ENCODE measurements at regions not wholly inside any gene's neighbourhood (a gene's known extent, or its start where the extent isn't known, plus 50 kb on each side); places are given as distances from the start of the nearest gene placed in this dataset.

DNA sequence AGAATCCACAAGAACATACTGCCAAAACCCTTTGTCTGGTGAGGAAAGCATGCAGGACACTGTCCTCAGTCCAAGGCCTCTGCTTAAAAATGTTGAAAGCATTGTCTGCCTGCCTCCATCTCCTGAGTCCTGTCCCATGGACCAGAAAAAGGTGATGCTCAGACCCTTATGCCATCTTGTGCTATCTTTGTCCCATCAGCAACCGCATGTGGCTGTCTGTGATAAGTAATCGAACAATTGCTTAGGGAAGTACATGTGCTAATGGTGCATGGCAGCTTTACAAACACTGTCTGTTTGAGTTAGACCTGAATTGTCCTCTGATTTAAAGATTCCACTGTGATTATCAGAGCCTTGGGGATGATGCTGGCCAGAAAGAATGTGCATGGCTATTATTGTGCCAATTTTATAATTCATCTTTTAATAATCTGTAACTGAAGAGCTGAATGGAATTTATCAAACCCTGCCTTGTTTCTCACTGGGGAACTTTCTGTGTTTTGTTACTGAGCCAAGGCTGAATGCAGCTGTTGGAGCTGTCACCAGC lies 177.5 kb downstream of the DACT1 start:
- intact Hi-C loops (cut with micrococcal nuclease), result loop anchor here (10.0 kb wide), 1 partner anchor 170 kb away; no protein-coding TSS in a partner anchor
- Mint-ChIP-seq H3K27me3 (ENCODE audit: insufficient read depth, unreplicated experiment) (peaks cover 95% of the 10 kb centered on the region), H3K4me3 (ENCODE audit: unreplicated experiment) (no peak overlapping the region), H3K4me1 (ENCODE audit: insufficient read depth, unreplicated experiment) (no peaks in the 10 kb centered on the region), H3K9me3 (ENCODE audit: unreplicated experiment) (no peaks in the 10 kb centered on the region), H3K27ac (ENCODE audit: low read depth, unreplicated experiment) (no peak overlapping the region), H3K36me3 (ENCODE audit: insufficient read depth, unreplicated experiment) (no peaks in the 10 kb centered on the region)
- no peak for DNase-seq (ENCODE audit: unreplicated experiment)
- TF ChIP-seq, protein P1, sequence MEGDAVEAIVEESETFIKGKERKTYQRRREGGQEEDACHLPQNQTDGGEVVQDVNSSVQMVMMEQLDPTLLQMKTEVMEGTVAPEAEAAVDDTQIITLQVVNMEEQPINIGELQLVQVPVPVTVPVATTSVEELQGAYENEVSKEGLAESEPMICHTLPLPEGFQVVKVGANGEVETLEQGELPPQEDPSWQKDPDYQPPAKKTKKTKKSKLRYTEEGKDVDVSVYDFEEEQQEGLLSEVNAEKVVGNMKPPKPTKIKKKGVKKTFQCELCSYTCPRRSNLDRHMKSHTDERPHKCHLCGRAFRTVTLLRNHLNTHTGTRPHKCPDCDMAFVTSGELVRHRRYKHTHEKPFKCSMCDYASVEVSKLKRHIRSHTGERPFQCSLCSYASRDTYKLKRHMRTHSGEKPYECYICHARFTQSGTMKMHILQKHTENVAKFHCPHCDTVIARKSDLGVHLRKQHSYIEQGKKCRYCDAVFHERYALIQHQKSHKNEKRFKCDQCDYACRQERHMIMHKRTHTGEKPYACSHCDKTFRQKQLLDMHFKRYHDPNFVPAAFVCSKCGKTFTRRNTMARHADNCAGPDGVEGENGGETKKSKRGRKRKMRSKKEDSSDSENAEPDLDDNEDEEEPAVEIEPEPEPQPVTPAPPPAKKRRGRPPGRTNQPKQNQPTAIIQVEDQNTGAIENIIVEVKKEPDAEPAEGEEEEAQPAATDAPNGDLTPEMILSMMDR (IDR thresholded peaks at IDR 0.05; ENCODE audit: unreplicated experiment), result no peak
- ChIA-PET CTCF (no interaction called here), POLR2A (no interaction called here)
- no TSS peak for BruUV-seq (replicated peaks)

DNA sequence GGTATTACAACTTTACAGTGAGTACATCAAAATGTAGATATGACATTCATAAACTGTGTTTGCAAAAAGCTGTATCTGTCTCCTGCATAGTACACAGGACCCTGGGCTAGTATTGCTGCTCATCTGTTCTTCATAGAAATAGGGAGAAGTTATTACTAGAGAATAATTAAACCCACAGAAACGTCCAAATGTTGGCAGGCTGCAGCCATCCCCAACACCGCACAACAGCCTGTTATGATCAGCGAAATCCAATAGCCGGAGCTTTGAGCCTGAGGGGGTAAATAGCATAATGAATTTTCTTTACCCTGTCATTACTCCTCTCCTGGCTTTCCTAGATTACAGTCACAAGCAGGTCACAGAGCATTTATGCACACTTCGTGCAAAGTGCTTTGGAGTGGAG lies 178.0 kb downstream of the DACT1 start:
- intact Hi-C loops (cut with micrococcal nuclease), result loop anchor here (10.0 kb wide), 1 partner anchor 171 kb away; no protein-coding TSS in a partner anchor
- BruUV-seq (replicated peaks), result no TSS peak
- no peaks in the 10 kb centered on the region for H3K9me3 Mint-ChIP-seq (ENCODE audit: unreplicated experiment)
- ChIA-PET CTCF (interaction anchor here (0.8 kb wide), 1 partner anchor 23 kb away, joined by 5 read pairs; no protein-coding TSS in a partner anchor), POLR2A (no interaction called here)
- peaks cover 95% of the 10 kb centered on the region for H3K27me3 Mint-ChIP-seq (ENCODE audit: insufficient read depth, unreplicated experiment)
- DNase-seq (ENCODE audit: unreplicated experiment), result no peak
- no peak overlapping the region for H3K27ac Mint-ChIP-seq (ENCODE audit: low read depth, unreplicated experiment)
- no peaks in the 10 kb centered on the region for H3K36me3 Mint-ChIP-seq (ENCODE audit: insufficient read depth, unreplicated experiment)
- TF ChIP-seq, protein P1 (IDR thresholded peaks at IDR 0.05; ENCODE audit: unreplicated experiment), result no peak
- no peak overlapping the region for H3K4me3 Mint-ChIP-seq (ENCODE audit: unreplicated experiment)
- H3K4me1 Mint-ChIP-seq (ENCODE audit: insufficient read depth, unreplicated experiment), result no peaks in the 10 kb centered on the region

DNA sequence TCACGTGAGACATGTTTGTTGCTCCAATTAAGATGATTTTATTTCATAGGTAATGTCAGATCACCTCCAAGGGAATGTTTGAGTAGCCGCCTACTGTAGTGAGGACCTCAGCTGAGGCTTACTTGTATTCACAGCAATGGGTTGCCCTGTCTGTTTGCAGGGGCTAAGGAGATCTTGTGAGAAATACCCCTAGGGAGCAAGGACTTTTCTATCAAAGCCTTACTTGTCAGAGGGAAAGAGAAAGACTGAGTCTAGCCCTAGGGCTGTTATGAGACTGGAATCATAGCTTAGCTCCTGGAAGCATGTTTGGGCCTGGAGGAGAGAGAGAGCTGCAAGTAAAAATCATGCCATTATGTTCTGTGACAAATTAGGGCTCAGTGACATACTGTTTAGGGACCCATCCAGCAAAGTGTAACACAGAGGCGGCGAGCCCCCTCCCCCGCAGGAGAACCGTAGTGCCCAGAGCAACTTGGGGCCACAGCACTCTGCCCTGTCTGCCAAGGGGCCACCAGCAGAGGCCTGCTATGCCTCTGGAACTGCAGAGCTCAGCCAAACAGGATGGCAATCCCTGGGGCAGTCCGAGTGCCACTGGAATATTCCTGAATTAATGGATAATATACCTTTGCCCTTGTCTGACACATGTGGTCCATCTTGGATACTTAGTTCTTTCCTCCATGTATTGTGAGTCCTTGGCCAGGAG lies 178.8 kb downstream of the DACT1 start:
- ChIA-PET POLR2A (no interaction called here), CTCF (interaction anchor here (0.8 kb wide), 1 partner anchor 22 kb away, joined by 5 read pairs; no protein-coding TSS in a partner anchor)
- Mint-ChIP-seq H3K4me1 (ENCODE audit: insufficient read depth, unreplicated experiment) (no peaks in the 10 kb centered on the region), H3K9me3 (ENCODE audit: unreplicated experiment) (no peaks in the 10 kb centered on the region), H3K27ac (ENCODE audit: low read depth, unreplicated experiment) (no peak overlapping the region), H3K4me3 (ENCODE audit: unreplicated experiment) (no peak overlapping the region), H3K27me3 (ENCODE audit: insufficient read depth, unreplicated experiment) (peaks cover 95% of the 10 kb centered on the region), H3K36me3 (ENCODE audit: insufficient read depth, unreplicated experiment) (no peaks in the 10 kb centered on the region)
- no TSS peak for BruUV-seq (replicated peaks)
- DNase-seq (ENCODE audit: unreplicated experiment), result no peak
- TF ChIP-seq, protein P1 (IDR thresholded peaks at IDR 0.05; ENCODE audit: unreplicated experiment), result no peak
- intact Hi-C loops (cut with micrococcal nuclease), result loop anchor here (10.0 kb wide), 1 partner anchor 172 kb away; no protein-coding TSS in a partner anchor

DNA sequence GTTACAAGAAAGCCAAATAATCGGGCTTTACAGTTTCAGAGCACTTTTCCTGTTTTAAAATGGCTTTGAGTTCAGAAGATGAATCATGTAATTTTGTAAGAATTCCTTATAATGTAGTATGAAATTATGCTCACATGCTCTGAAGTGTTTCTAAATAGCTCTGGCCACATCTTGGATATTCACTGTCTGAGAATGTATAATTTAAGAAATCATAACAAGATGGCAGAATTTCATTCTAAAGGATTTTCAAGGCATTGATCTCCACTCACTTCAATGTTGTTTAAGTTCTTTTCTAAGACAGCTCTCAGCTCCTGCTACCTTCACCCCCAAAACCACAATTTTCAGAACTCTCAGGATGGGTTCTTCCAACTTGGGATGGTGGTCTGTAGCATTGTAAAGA lies 180.1 kb downstream of the DACT1 start:
- Mint-ChIP-seq H3K36me3 (ENCODE audit: insufficient read depth, unreplicated experiment) (no peaks in the 10 kb centered on the region), H3K27ac (ENCODE audit: low read depth, unreplicated experiment) (no peak overlapping the region), H3K27me3 (ENCODE audit: insufficient read depth, unreplicated experiment) (peaks cover 95% of the 10 kb centered on the region), H3K4me3 (ENCODE audit: unreplicated experiment) (no peak overlapping the region), H3K9me3 (ENCODE audit: unreplicated experiment) (no peaks in the 10 kb centered on the region), H3K4me1 (ENCODE audit: insufficient read depth, unreplicated experiment) (no peaks in the 10 kb centered on the region)
- ChIA-PET POLR2A (no interaction called here), CTCF (interaction anchor here (0.6 kb wide), 1 partner anchor 199 kb away, joined by 4 read pairs; no protein-coding TSS in a partner anchor)
- no TSS peak for BruUV-seq (replicated peaks)
- intact Hi-C loops (cut with micrococcal nuclease), result loop anchor here (10.0 kb wide), 1 partner anchor 173 kb away; no protein-coding TSS in a partner anchor
- TF ChIP-seq, protein P1 (IDR thresholded peaks at IDR 0.05; ENCODE audit: unreplicated experiment), result no peak
- no peak for DNase-seq (ENCODE audit: unreplicated experiment)

Data from MCF 10A (cell line).